ENCODE measurements at regions not wholly inside any gene's neighbourhood (a gene's known extent, or its start where the extent isn't known, plus 50 kb on each side); places are given as distances from the start of the nearest gene placed in this dataset.
"Not testable (repeated sequence)": the region's sequence is repeated elsewhere in the genome, so short reads cannot be mapped to it uniquely, and the experiment has no call there.

GRCh38 chr16:76059701-76060100, 217.5 kb upstream of the CNTNAP4 start:
- Histone ChIP-seq H3K4me1 (ENCODE audit: control insufficient read depth, insufficient read depth, low read length, poor library complexity, severe bottlenecking) (no peaks in the 10 kb centered on the region), H3K4me3 (ENCODE audit: extremely low read depth, insufficient read depth, low read length, poor library complexity, severe bottlenecking) (no peak overlapping the region), H3K27ac (ENCODE audit: low read depth, low read length, severe bottlenecking) (no peak overlapping the region), H3K9me3 (ENCODE audit: control insufficient read depth, low read length) (no peaks in the 10 kb centered on the region), H3K36me3 (ENCODE audit: control insufficient read depth, insufficient read depth, low read length) (no peaks in the 10 kb centered on the region)
- 100% methylated on average over 1 of the region's 2 CpGs; no CpG with 5 or more reads in 1 of the 2 experiments for WGBS, 2 experiments (ENCODE audit: insufficient coverage in 2 of 2)

GRCh38 chr16:76071690-76072089, 205.5 kb upstream of the CNTNAP4 start:
- no CpG with 5 or more reads among the region's 2 CpGs for WGBS, 2 experiments (ENCODE audit: insufficient coverage in 2 of 2)
- Histone ChIP-seq H3K27ac (ENCODE audit: low read depth, low read length, severe bottlenecking) (no peak overlapping the region), H3K36me3 (ENCODE audit: control insufficient read depth, insufficient read depth, low read length) (no peaks in the 10 kb centered on the region), H3K4me1 (ENCODE audit: control insufficient read depth, insufficient read depth, low read length, poor library complexity, severe bottlenecking) (no peaks in the 10 kb centered on the region), H3K4me3 (ENCODE audit: extremely low read depth, insufficient read depth, low read length, poor library complexity, severe bottlenecking) (no peak overlapping the region), H3K9me3 (ENCODE audit: control insufficient read depth, low read length) (no peaks in the 10 kb centered on the region)

GRCh38 chr16:76081967-76082366, 195.2 kb upstream of the CNTNAP4 start:
- H3K4me3 ChIP-seq (ENCODE audit: extremely low read depth, insufficient read depth, low read length, poor library complexity, severe bottlenecking): no peak overlapping the region
- WGBS, 2 experiments (ENCODE audit: insufficient coverage in 2 of 2): 90% methylated on average over 2 of the region's 6 CpGs; no CpG with 5 or more reads in 1 of the 2 experiments
- no peaks in the 10 kb centered on the region for H3K36me3 ChIP-seq (ENCODE audit: control insufficient read depth, insufficient read depth, low read length)
- H3K4me1 ChIP-seq (ENCODE audit: control insufficient read depth, insufficient read depth, low read length, poor library complexity, severe bottlenecking): no peaks in the 10 kb centered on the region
- no peak overlapping the region for H3K27ac ChIP-seq (ENCODE audit: low read depth, low read length, severe bottlenecking)
- H3K9me3 ChIP-seq (ENCODE audit: control insufficient read depth, low read length): no peaks in the 10 kb centered on the region

- Histone ChIP-seq H3K27ac (ENCODE audit: low read depth, low read length, severe bottlenecking) (no peak overlapping the region), H3K4me1 (ENCODE audit: control insufficient read depth, insufficient read depth, low read length, poor library complexity, severe bottlenecking) (no peaks in the 10 kb centered on the region), H3K9me3 (ENCODE audit: control insufficient read depth, low read length) (no peaks in the 10 kb centered on the region), H3K4me3 (ENCODE audit: extremely low read depth, insufficient read depth, low read length, poor library complexity, severe bottlenecking) (no peak overlapping the region), H3K36me3 (ENCODE audit: control insufficient read depth, insufficient read depth, low read length) (no peaks in the 10 kb centered on the region)
- WGBS, 2 experiments (ENCODE audit: insufficient coverage in 2 of 2): 99 to 100% methylated on average over 4 to 5 of the region's 6 CpGs
Measured at GRCh38 chr16:76106647-76107046, 170.6 kb upstream of the CNTNAP4 start.

- Histone ChIP-seq H3K36me3 (ENCODE audit: control insufficient read depth, insufficient read depth, low read length) (no peaks in the 10 kb centered on the region), H3K4me1 (ENCODE audit: control insufficient read depth, insufficient read depth, low read length, poor library complexity, severe bottlenecking) (no peaks in the 10 kb centered on the region), H3K27ac (ENCODE audit: low read depth, low read length, severe bottlenecking) (no peak overlapping the region), H3K4me3 (ENCODE audit: extremely low read depth, insufficient read depth, low read length, poor library complexity, severe bottlenecking) (no peak overlapping the region), H3K9me3 (ENCODE audit: control insufficient read depth, low read length) (no peaks in the 10 kb centered on the region)
- WGBS, 2 experiments (ENCODE audit: insufficient coverage in 2 of 2): 69 to 100% methylated on average over 1 of the region's 1 CpG
Measured at GRCh38 chr16:76108460-76108859, 168.7 kb upstream of the CNTNAP4 start.

GRCh38 chr16:76114681-76115080, 162.5 kb upstream of the CNTNAP4 start:
- no peak overlapping the region for H3K4me3 ChIP-seq (ENCODE audit: extremely low read depth, insufficient read depth, low read length, poor library complexity, severe bottlenecking)
- WGBS, 2 experiments (ENCODE audit: insufficient coverage in 2 of 2): 92 to 93% methylated on average over 1 to 2 of the region's 3 CpGs

GRCh38 chr16:76118344-76118743, 158.9 kb upstream of the CNTNAP4 start:
- Histone ChIP-seq H3K36me3 (ENCODE audit: control insufficient read depth, insufficient read depth, low read length) (no peaks in the 10 kb centered on the region), H3K4me1 (ENCODE audit: control insufficient read depth, insufficient read depth, low read length, poor library complexity, severe bottlenecking) (no peaks in the 10 kb centered on the region), H3K9me3 (ENCODE audit: control insufficient read depth, low read length) (no peaks in the 10 kb centered on the region), H3K27ac (ENCODE audit: low read depth, low read length, severe bottlenecking) (no peak overlapping the region), H3K4me3 (ENCODE audit: extremely low read depth, insufficient read depth, low read length, poor library complexity, severe bottlenecking) (no peak overlapping the region)
- WGBS, 2 experiments (ENCODE audit: insufficient coverage in 2 of 2): 95 to 100% methylated on average over 1 of the region's 1 CpG

More at GRCh38 chr16:76114681-76115080, 162.5 kb upstream of the CNTNAP4 start:
- H3K27ac ChIP-seq (ENCODE audit: low read depth, low read length, severe bottlenecking): no peak overlapping the region
- no peaks in the 10 kb centered on the region for H3K36me3 ChIP-seq (ENCODE audit: control insufficient read depth, insufficient read depth, low read length)
- H3K9me3 ChIP-seq (ENCODE audit: control insufficient read depth, low read length): no peaks in the 10 kb centered on the region
- H3K4me1 ChIP-seq (ENCODE audit: control insufficient read depth, insufficient read depth, low read length, poor library complexity, severe bottlenecking): no peaks in the 10 kb centered on the region

GRCh38 chr16:76121636-76122035, 155.6 kb upstream of the CNTNAP4 start:
- H3K4me1 ChIP-seq (ENCODE audit: control insufficient read depth, insufficient read depth, low read length, poor library complexity, severe bottlenecking): no peaks in the 10 kb centered on the region
- no CpG with 5 or more reads among the region's 4 CpGs for WGBS, 2 experiments (ENCODE audit: insufficient coverage in 2 of 2)
- no peaks in the 10 kb centered on the region for H3K9me3 ChIP-seq (ENCODE audit: control insufficient read depth, low read length)
- H3K4me3 ChIP-seq (ENCODE audit: extremely low read depth, insufficient read depth, low read length, poor library complexity, severe bottlenecking): no peak overlapping the region
- no peaks in the 10 kb centered on the region for H3K36me3 ChIP-seq (ENCODE audit: control insufficient read depth, insufficient read depth, low read length)
- H3K27ac ChIP-seq (ENCODE audit: low read depth, low read length, severe bottlenecking): no peak overlapping the region

- Histone ChIP-seq H3K36me3 (ENCODE audit: control insufficient read depth, insufficient read depth, low read length) (no peaks in the 10 kb centered on the region), H3K27ac (ENCODE audit: low read depth, low read length, severe bottlenecking) (no peak overlapping the region), H3K4me1 (ENCODE audit: control insufficient read depth, insufficient read depth, low read length, poor library complexity, severe bottlenecking) (no peaks in the 10 kb centered on the region), H3K9me3 (ENCODE audit: control insufficient read depth, low read length) (no peaks in the 10 kb centered on the region), H3K4me3 (ENCODE audit: extremely low read depth, insufficient read depth, low read length, poor library complexity, severe bottlenecking) (no peak overlapping the region)
- WGBS, 2 experiments (ENCODE audit: insufficient coverage in 2 of 2): 85 to 90% methylated on average over 2 to 3 of the region's 3 CpGs
Measured at GRCh38 chr16:76123966-76124365, 153.2 kb upstream of the CNTNAP4 start.

GRCh38 chr16:76125871-76126270, 151.3 kb upstream of the CNTNAP4 start:
- Histone ChIP-seq H3K27ac (ENCODE audit: low read depth, low read length, severe bottlenecking) (no peak overlapping the region), H3K4me1 (ENCODE audit: control insufficient read depth, insufficient read depth, low read length, poor library complexity, severe bottlenecking) (no peaks in the 10 kb centered on the region), H3K36me3 (ENCODE audit: control insufficient read depth, insufficient read depth, low read length) (no peaks in the 10 kb centered on the region), H3K4me3 (ENCODE audit: extremely low read depth, insufficient read depth, low read length, poor library complexity, severe bottlenecking) (no peak overlapping the region), H3K9me3 (ENCODE audit: control insufficient read depth, low read length) (no peaks in the 10 kb centered on the region)

GRCh38 chr16:76138056-76138455, 139.1 kb upstream of the CNTNAP4 start:
- not testable (repeated sequence) for H3K4me3 ChIP-seq (ENCODE audit: extremely low read depth, insufficient read depth, low read length, poor library complexity, severe bottlenecking); H3K4me1 ChIP-seq (ENCODE audit: control insufficient read depth, insufficient read depth, low read length, poor library complexity, severe bottlenecking); H3K27ac ChIP-seq (ENCODE audit: low read depth, low read length, severe bottlenecking); H3K36me3 ChIP-seq (ENCODE audit: control insufficient read depth, insufficient read depth, low read length); H3K9me3 ChIP-seq (ENCODE audit: control insufficient read depth, low read length)
- WGBS, 2 experiments (ENCODE audit: insufficient coverage in 2 of 2): 70 to 95% methylated on average over 4 of the region's 6 CpGs
